ENCODE measurements at regions not wholly inside any gene's neighbourhood (a gene's known extent, or its start where the extent isn't known, plus 50 kb on each side); places are given as distances from the start of the nearest gene placed in this dataset.

GRCh38 chr12:127749416-127749815 lies 517.6 kb upstream of the TMEM132C start:
- CTCF ChIA-PET = no interaction called here
- Mint-ChIP-seq H3K36me3 (peaks cover 52% of the 10 kb centered on the region), H3K4me1 (no peaks in the 10 kb centered on the region), H3K27me3 (ENCODE audit: low read depth) (peaks cover 12% of the 10 kb centered on the region), H3K27ac (no peak overlapping the region), H3K4me3 (no peak overlapping the region), H3K9me3 (peaks cover 72% of the 10 kb centered on the region)
- no peak for DNase-seq (ENCODE audit: low spot score)
- no peak for ATAC-seq
- no peak for TF ChIP-seq RORB (CRISPR knock-in tag; IDR thresholded peaks at IDR 0.05)
- TF ChIP-seq ATF3 (CRISPR knock-in tag; conservative IDR thresholded peaks at IDR 0.05) = no peak
- TF ChIP-seq EMX1 (CRISPR knock-in tag; IDR thresholded peaks at IDR 0.05) = no peak
- TF ChIP-seq NFE2L1 (CRISPR knock-in tag; IDR thresholded peaks at IDR 0.05) = no peak
- no peak for TF ChIP-seq NR3C1 (CRISPR knock-in tag; conservative IDR thresholded peaks at IDR 0.05; ENCODE audit: low read depth)
- no peak for TF ChIP-seq AR (CRISPR knock-in tag; IDR thresholded peaks at IDR 0.05)
- TF ChIP-seq ATF2 (CRISPR knock-in tag; IDR thresholded peaks at IDR 0.05; ENCODE audit: borderline replicate concordance, low read depth) = no peak
- TF ChIP-seq GTF2I (CRISPR knock-in tag; conservative IDR thresholded peaks at IDR 0.05) = no peak
- POLR2A ChIA-PET = no interaction called here

- no peak for DNase-seq (ENCODE audit: low spot score)
- H3K9me3 Mint-ChIP-seq = peaks cover 74% of the 10 kb centered on the region
- ATAC-seq = no peak
- no peak overlapping the region for H3K27ac Mint-ChIP-seq
- CTCF ChIA-PET = no interaction called here
- H3K4me1 Mint-ChIP-seq = no peaks in the 10 kb centered on the region
- H3K36me3 Mint-ChIP-seq = peaks cover 54% of the 10 kb centered on the region
- no peak for TF ChIP-seq TEAD1 (CRISPR knock-in tag; IDR thresholded peaks at IDR 0.05)
- TF ChIP-seq ETV6 (CRISPR knock-in tag; IDR thresholded peaks at IDR 0.05) = no peak
- TF ChIP-seq USF1 (CRISPR knock-in tag; IDR thresholded peaks at IDR 0.05) = no peak
- TF ChIP-seq ATF6 (CRISPR knock-in tag; IDR thresholded peaks at IDR 0.05) = no peak
- no peak for TF ChIP-seq NFE2L1 (CRISPR knock-in tag; IDR thresholded peaks at IDR 0.05)
- H3K4me3 Mint-ChIP-seq = no peak overlapping the region
- POLR2A ChIA-PET = no interaction called here
- H3K27me3 Mint-ChIP-seq (ENCODE audit: low read depth) = peaks cover 16% of the 10 kb centered on the region
Measured at GRCh38 chr12:127750076-127750840, 516.7 kb upstream of the TMEM132C start.

- no peak for ATAC-seq
- Mint-ChIP-seq H3K4me1 (no peaks in the 10 kb centered on the region), H3K27me3 (ENCODE audit: low read depth) (peaks cover 22% of the 10 kb centered on the region), H3K4me3 (no peak overlapping the region), H3K9me3 (peaks cover 85% of the 10 kb centered on the region), H3K27ac (no peak overlapping the region), H3K36me3 (peaks cover 64% of the 10 kb centered on the region)
- ChIA-PET POLR2A (no interaction called here), CTCF (no interaction called here)
- TF ChIP-seq ARID4B (CRISPR knock-in tag; IDR thresholded peaks at IDR 0.05; ENCODE audit: borderline replicate concordance) = no peak
- DNase-seq (ENCODE audit: low spot score) = no peak
Measured at GRCh38 chr12:127752802-127753201, 514.2 kb upstream of the TMEM132C start.
